GM23338 (cell line): ENCODE measurements at regions not wholly inside any gene's neighbourhood (a gene's known extent, or its start where the extent isn't known, plus 50 kb on each side); places are given as distances from the start of the nearest gene placed in this dataset.

ENCODE experiments used
- ATAC-seq: fragments of 200-7000 bp; cut with Tn5 transposase; 3 replicates; pipeline ENCODE4 v1.9.1; 2020
- DNase-seq: peaks from one replicate; pipeline ENCODE4 v3.0.0-alpha.2; 2015; ENCODE audit warnings: low spot score
- H2AFZ ChIP-seq: fragments of 200-600 bp; sonication (generic); 2 replicates; pipeline ENCODE4 v1.8.0; 2016; ENCODE audit warnings: antibody characterized with exemption, mild to moderate bottlenecking, moderate library complexity
- H3F3A ChIP-seq: fragments of 200-600 bp; sonication (generic); replicated peaks from 2 replicates; pipeline ENCODE4 v1.8.0; 2017; ENCODE audit warnings: antibody characterized with exemption, mixed run types, low read depth
- H3K27ac ChIP-seq: fragments of 200-600 bp; sonication (generic); 2 replicates; pipeline ENCODE4 v1.6.1; 2016; ENCODE audit warnings: low read depth
- H3K27me3 ChIP-seq: fragments of 200-600 bp; sonication (generic); 2 replicates; pipeline ENCODE4 v1.8.0; 2016; ENCODE audit warnings: mild to moderate bottlenecking, mixed run types, moderate library complexity; ENCODE audit not compliant: insufficient read depth
- H3K36me3 ChIP-seq: fragments of 200-600 bp; sonication (generic); 2 replicates; pipeline ENCODE4 v1.8.0; 2016; ENCODE audit warnings: mild to moderate bottlenecking; ENCODE audit not compliant: insufficient read depth
- H3K4me1 ChIP-seq: fragments of 200-600 bp; sonication (generic); 2 replicates; pipeline ENCODE4 v1.8.0; 2016; ENCODE audit warnings: mild to moderate bottlenecking, moderate library complexity; ENCODE audit not compliant: insufficient read depth
- H3K4me2 ChIP-seq: fragments of 200-600 bp; sonication (generic); 2 replicates; pipeline ENCODE4 v1.7.1; 2017; ENCODE audit warnings: mixed run types
- H3K4me3 ChIP-seq: fragments of 200-600 bp; sonication (generic); 2 replicates; pipeline ENCODE4 v1.6.1; 2016; ENCODE audit warnings: mixed run types
- H3K79me2 ChIP-seq: fragments of 200-600 bp; sonication (generic); replicated peaks from 2 replicates; pipeline ENCODE4 v1.8.0; 2017; ENCODE audit warnings: mild to moderate bottlenecking; ENCODE audit not compliant: insufficient read depth
- H3K9me2 ChIP-seq: fragments of 200-600 bp; sonication (generic); 2 replicates; pipeline ENCODE4 v1.8.0; 2017; ENCODE audit not compliant: insufficient read depth
- H4K20me1 ChIP-seq: fragments of 200-600 bp; sonication (generic); replicated peaks from 2 replicates; pipeline ENCODE4 v1.8.0; 2017; ENCODE audit warnings: mild to moderate bottlenecking; ENCODE audit not compliant: insufficient read depth
- H3K27ac Mint-ChIP-seq: 2 replicates; pipeline ENCODE4 v1.8.0; 2020; ENCODE audit warnings: inconsistent platforms, mild to moderate bottlenecking, moderate library complexity, mixed read lengths
- H3K27me3 Mint-ChIP-seq: 3 replicates; pipeline ENCODE4 v1.8.0; 2022; ENCODE audit warnings: low read depth, mild to moderate bottlenecking, moderate library complexity, mixed read lengths, inconsistent platforms; ENCODE audit not compliant: insufficient read depth, poor library complexity
- H3K36me3 Mint-ChIP-seq: 3 replicates; pipeline ENCODE4 v1.8.0; 2021; ENCODE audit warnings: low read depth, mild to moderate bottlenecking, inconsistent platforms, moderate library complexity, mixed read lengths
- H3K4me1 Mint-ChIP-seq: 3 replicates; pipeline ENCODE4 v1.8.0; 2020; ENCODE audit warnings: mild to moderate bottlenecking, inconsistent platforms, mixed read lengths
- H3K4me3 Mint-ChIP-seq: 3 replicates; pipeline ENCODE4 v1.8.0; 2021; ENCODE audit warnings: moderate library complexity, mild to moderate bottlenecking, inconsistent platforms, mixed read lengths
- H3K9me3 Mint-ChIP-seq: 3 replicates; pipeline ENCODE4 v1.8.0; 2020; ENCODE audit warnings: moderate library complexity, mild to moderate bottlenecking, inconsistent platforms, mixed read lengths
- CREB1 ChIP-seq: fragments of 250-450 bp; sonication (Bioruptor Pico); IDR thresholded peaks from 2 replicates; pipeline ENCODE4 v1.5.0; 2020; ENCODE audit warnings: low read depth, mild to moderate bottlenecking, moderate library complexity
- CTCF ChIP-seq, 2 experiments: fragments of 200-600 bp in 1 of 2; sonication (generic) in 1 of 2; conservative IDR thresholded peaks; 2 replicates each; pipeline versions ENCODE4 v1.5.1 to v1.6.1; 2016 to 2017; ENCODE audit warnings: antibody characterized with exemption in 2 of 2, low read depth in 2 of 2, mild to moderate bottlenecking in 2 of 2, moderate library complexity in 1 of 2
- ETS1 ChIP-seq: IDR thresholded peaks from 2 replicates; pipeline ENCODE4 v1.6.1; 2016; ENCODE audit warnings: antibody characterized with exemption
- EZH2 ChIP-seq: fragments of 200-600 bp; sonication (generic); IDR thresholded peaks from one replicate; pipeline ENCODE4 v1.8.0; 2017; ENCODE audit warnings: antibody characterized with exemption, mild to moderate bottlenecking, low read depth; ENCODE audit not compliant: unreplicated experiment
- EZH2phosphoT487 ChIP-seq: fragments of 200-600 bp; sonication (generic); IDR thresholded peaks from one replicate; pipeline ENCODE4 v1.8.1; 2018; ENCODE audit warnings: antibody characterized with exemption; ENCODE audit not compliant: unreplicated experiment
- JUNB ChIP-seq: IDR thresholded peaks from one replicate; pipeline ENCODE4 v1.6.1; 2016; ENCODE audit warnings: antibody characterized with exemption; ENCODE audit not compliant: unreplicated experiment
- NANOG ChIP-seq: IDR thresholded peaks from 2 replicates; pipeline ENCODE4 v1.6.1; 2016; ENCODE audit warnings: antibody characterized with exemption, borderline replicate concordance
- POLR2AphosphoS5 ChIP-seq: IDR thresholded peaks from 2 replicates; pipeline ENCODE4 v1.6.1; 2016; ENCODE audit warnings: antibody characterized with exemption, low read depth
- REST ChIP-seq: IDR thresholded peaks from one replicate; pipeline ENCODE4 v1.6.1; 2018; ENCODE audit warnings: antibody characterized with exemption; ENCODE audit not compliant: unreplicated experiment
- STAT1 ChIP-seq: IDR thresholded peaks from one replicate; pipeline ENCODE4 v1.6.1; 2016; ENCODE audit warnings: antibody characterized with exemption; ENCODE audit not compliant: unreplicated experiment
- ZNF114 ChIP-seq: fragments of 250-450 bp; sonication (Bioruptor Pico); IDR thresholded peaks from 2 replicates; pipeline ENCODE4 v1.5.0; 2020; ENCODE audit warnings: mild to moderate bottlenecking, moderate library complexity
- ZNF331 ChIP-seq: fragments of 250-450 bp; sonication (Bioruptor Pico); IDR thresholded peaks from 2 replicates; pipeline ENCODE4 v1.5.0; 2020; ENCODE audit warnings: low read depth, mild to moderate bottlenecking, moderate library complexity
- ZNF462 ChIP-seq: fragments of 250-450 bp; sonication (Bioruptor Pico); IDR thresholded peaks from 2 replicates; pipeline ENCODE4 v1.5.0; 2020; ENCODE audit warnings: mild to moderate bottlenecking, moderate library complexity

GRCh38 chr12:91551927-91552326, 369.3 kb upstream of the DCN start:
- Mint-ChIP-seq H3K36me3 (no peaks in the 10 kb centered on the region), H3K27ac (no peak overlapping the region), H3K4me1 (no peaks in the 10 kb centered on the region), H3K27me3 (no peaks in the 10 kb centered on the region), H3K4me3 (no peak overlapping the region), H3K9me3 (no peaks in the 10 kb centered on the region)
- no peaks in the 10 kb centered on the region for H4K20me1 ChIP-seq
- H3K4me2 ChIP-seq, result no peak overlapping the region
- no peaks in the 10 kb centered on the region for H3F3A ChIP-seq
- DNase-seq, result no peak
- H3K27me3 ChIP-seq, result no peaks in the 10 kb centered on the region
- H2AFZ ChIP-seq, result 0 out of 2 replicates have a peak overlapping the region, but pooled peaks have one; percentile 19
- no peak overlapping the region for H3K4me3 ChIP-seq
- H3K36me3 ChIP-seq, result no peaks in the 10 kb centered on the region
- no peak overlapping the region for H3K27ac ChIP-seq
- TF ChIP-seq ZNF331 (no peak), JUNB (no peak), ZNF114 (no peak), ZNF462 (CRISPR knock-in tag) (no peak), CTCF (conservative IDR thresholded peaks at IDR 0.05; ENCODE audit: low read depth in 2 of 2) (no peak), NANOG (no peak), ETS1 (no peak), EZH2 (no peak), CREB1 (CRISPR knock-in tag) (no peak), POLR2AphosphoS5 (no peak), EZH2phosphoT487 (no peak), REST (no peak), STAT1 (no peak)
- no peaks in the 10 kb centered on the region for H3K4me1 ChIP-seq
- no peak for ATAC-seq
- H3K79me2 ChIP-seq, result no peaks in the 10 kb centered on the region
- H3K9me2 ChIP-seq, result no peaks in the 10 kb centered on the region
